ENCODE measurements at regions not wholly inside any gene's neighbourhood (a gene's known extent, or its start where the extent isn't known, plus 50 kb on each side); places are given as distances from the start of the nearest gene placed in this dataset.
"Not testable (repeated sequence)": the region's sequence is repeated elsewhere in the genome, so short reads cannot be mapped to it uniquely, and the experiment has no call there.

DNA sequence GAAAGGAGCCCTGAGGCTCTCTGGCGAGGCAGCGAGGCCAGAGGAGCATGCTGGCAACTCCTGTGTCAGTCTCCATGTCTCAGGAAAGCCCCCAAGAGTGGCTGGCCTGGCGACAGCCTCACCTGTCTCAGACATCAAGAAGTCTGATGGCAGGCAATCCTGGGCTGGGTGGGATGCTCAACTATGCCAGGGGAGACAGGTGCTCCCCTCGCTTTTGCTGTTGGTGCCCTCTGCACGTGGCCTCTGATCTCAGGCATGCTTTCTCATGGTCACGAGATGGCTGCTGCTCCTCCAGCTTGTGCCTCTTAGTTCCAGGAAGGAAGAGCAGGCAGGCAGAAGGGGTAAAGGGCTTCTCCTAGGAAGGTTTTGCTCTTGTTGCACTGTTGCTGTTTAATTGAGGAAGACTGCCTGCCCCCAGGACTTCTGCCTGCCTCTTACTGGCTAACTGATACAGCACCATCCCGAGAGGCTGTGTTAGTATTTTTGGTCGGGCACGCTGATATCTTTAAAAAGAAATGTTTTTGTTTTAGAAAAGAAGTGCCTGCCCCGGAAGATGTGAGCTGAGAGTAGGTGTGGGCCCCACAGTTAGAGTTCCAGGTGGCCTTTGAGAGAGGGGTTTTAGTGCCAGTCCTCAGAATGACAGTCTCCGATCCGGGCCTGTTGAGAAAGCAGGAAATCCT, 344.8 kb upstream of the HS6ST1 start:
- no peak for DNase-seq
- no peak overlapping the region for H3K27ac Mint-ChIP-seq
- no peaks in the 10 kb centered on the region for H3K36me3 Mint-ChIP-seq (ENCODE audit: insufficient read depth in 2 of 2)
- no peaks in the 10 kb centered on the region for H3K9me3 Mint-ChIP-seq
- peaks cover 14% of the 10 kb centered on the region for H3K27me3 Mint-ChIP-seq (ENCODE audit: low read depth)
- no peak for ATAC-seq (replicated peaks in 1 of 2)
- H3K4me3 Mint-ChIP-seq = no peak overlapping the region
- no peaks in the 10 kb centered on the region for H3K4me1 Mint-ChIP-seq (ENCODE audit: low read depth)

DNA sequence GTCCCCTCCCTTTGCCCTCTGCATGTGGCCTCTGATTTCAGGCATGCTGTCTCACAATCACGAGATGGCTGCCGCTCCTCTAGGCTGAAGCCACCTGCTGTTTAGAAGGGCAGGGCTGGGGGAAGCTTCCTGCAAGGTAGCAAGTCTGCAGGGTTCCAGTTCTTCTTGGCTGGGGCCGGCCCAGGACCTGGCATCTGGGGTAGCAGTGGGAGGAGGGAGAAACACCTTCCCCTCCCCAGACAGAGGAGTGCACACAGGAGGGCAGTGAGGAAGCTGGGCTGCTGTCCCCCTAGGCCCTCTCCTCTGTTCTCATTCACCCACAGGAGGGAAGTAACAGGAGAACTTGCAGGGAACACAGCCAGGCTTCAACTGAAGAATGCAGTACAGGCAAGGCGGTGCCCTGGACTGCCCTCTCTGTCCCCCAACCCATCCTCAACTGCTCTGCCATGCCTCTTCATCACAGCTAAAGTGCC, 345.9 kb upstream of the HS6ST1 start:
- Mint-ChIP-seq H3K4me3 (no peak overlapping the region), H3K27ac (no peak overlapping the region), H3K4me1 (ENCODE audit: low read depth) (no peaks in the 10 kb centered on the region), H3K9me3 (no peaks in the 10 kb centered on the region), H3K36me3 (ENCODE audit: insufficient read depth in 2 of 2) (no peaks in the 10 kb centered on the region), H3K27me3 (ENCODE audit: low read depth) (peaks cover 14% of the 10 kb centered on the region)
- ATAC-seq (replicated peaks in 1 of 2) (no peak), DNase-seq (no peak)

DNA sequence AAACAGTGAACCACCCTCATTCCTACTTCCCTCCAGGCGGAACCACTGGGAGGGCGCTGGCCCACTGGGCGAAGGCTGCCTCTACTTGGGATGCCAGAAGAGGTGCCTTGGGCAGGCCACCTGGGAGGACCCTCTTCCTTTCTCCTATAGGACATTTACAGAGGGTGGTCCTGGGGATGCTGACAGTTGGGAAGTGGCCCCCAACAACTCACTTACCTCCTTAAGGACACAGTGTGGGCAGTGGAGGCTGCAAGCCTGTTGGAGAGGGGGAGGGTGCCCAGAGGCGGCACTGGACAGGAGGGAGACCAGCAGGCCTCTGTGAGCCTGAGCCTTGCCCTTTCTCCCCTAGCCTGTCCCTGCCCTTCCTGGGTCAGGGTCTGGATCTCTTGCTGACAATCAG, 346.4 kb upstream of the HS6ST1 start:
- Mint-ChIP-seq H3K27ac (no peak overlapping the region), H3K9me3 (no peaks in the 10 kb centered on the region), H3K27me3 (ENCODE audit: low read depth) (peaks cover 14% of the 10 kb centered on the region), H3K36me3 (ENCODE audit: insufficient read depth in 2 of 2) (no peaks in the 10 kb centered on the region), H3K4me3 (no peak overlapping the region), H3K4me1 (ENCODE audit: low read depth) (no peaks in the 10 kb centered on the region)
- DNase-seq (no peak), ATAC-seq (replicated peaks in 1 of 2) (no peak)

DNA sequence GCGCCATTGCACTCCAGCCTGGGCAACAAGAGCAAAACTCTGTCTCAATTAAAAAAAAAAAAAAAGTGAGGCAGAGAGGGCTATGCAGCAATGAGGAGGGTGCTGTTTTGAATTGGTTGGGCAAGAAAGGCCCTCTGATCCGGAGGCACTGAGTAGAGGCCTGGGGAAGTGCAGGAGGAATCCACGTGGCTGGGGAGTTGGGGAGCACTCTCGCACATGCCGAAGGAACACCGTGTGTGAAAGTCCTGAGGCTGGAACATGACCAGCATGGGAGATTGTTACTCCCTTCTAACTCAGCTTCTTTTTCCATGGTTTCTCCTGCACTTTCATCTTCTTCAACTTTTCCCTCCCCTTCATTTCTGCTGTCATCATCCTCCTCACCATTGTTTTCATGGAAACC, 347.9 kb upstream of the HS6ST1 start:
- H3K27me3 Mint-ChIP-seq (ENCODE audit: low read depth) = peaks cover 14% of the 10 kb centered on the region
- ATAC-seq (replicated peaks in 1 of 2) (no peak), DNase-seq (no peak)
- no peaks in the 10 kb centered on the region for H3K4me1 Mint-ChIP-seq (ENCODE audit: low read depth)
- no peaks in the 10 kb centered on the region for H3K9me3 Mint-ChIP-seq
- no peak overlapping the region for H3K4me3 Mint-ChIP-seq
- no peak overlapping the region for H3K27ac Mint-ChIP-seq
- H3K36me3 Mint-ChIP-seq (ENCODE audit: insufficient read depth in 2 of 2) = no peaks in the 10 kb centered on the region

DNA sequence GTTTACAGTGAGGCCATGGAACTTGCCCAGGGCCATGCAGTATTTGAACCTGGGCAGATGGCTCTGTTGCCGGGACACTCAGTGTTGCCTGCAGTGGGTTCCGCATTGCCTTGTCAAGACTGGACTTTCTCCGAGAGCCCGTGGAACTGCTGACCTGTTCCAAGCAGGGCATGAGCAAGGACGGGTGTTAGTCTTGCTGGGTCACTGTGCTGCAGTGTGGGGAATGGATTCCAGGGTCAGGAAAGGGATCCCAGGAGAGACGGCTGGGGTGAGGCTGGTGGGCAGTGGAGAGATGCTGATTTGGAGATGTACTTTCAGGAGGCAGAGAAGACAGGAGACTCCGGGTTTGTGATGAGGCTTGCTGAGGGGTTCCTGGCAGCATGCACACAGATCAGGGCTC, 348.7 kb upstream of the HS6ST1 start:
- DNase-seq (no peak), ATAC-seq (replicated peaks in 1 of 2) (no peak)
- peaks cover 14% of the 10 kb centered on the region for H3K27me3 Mint-ChIP-seq (ENCODE audit: low read depth)
- no peaks in the 10 kb centered on the region for H3K4me1 Mint-ChIP-seq (ENCODE audit: low read depth)
- no peak overlapping the region for H3K4me3 Mint-ChIP-seq
- no peak overlapping the region for H3K27ac Mint-ChIP-seq
- no peaks in the 10 kb centered on the region for H3K9me3 Mint-ChIP-seq
- H3K36me3 Mint-ChIP-seq (ENCODE audit: insufficient read depth in 2 of 2) = no peaks in the 10 kb centered on the region

DNA sequence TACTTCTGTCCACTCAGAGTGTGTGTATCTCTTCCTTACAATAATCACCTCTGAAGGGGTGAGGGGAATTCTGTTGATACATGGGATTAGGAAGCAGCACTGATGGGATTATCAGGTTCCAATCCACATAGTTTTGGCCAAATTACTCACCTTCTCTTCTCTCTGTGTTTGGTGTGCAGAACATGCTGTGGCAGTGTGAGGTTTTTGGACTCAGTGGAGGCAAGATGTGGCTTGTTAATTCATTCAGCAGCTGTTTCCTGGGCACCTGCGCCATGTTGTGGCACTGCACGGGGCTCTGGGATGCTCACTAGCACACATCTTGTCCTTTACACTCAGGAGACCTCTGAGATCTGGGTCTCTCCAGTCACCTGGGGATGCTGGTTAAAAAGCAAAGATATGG, 350.3 kb upstream of the HS6ST1 start:
- H3K4me1 Mint-ChIP-seq (ENCODE audit: low read depth) = no peaks in the 10 kb centered on the region
- no peak for DNase-seq
- peaks cover 7% of the 10 kb centered on the region for H3K27me3 Mint-ChIP-seq (ENCODE audit: low read depth)
- H3K9me3 Mint-ChIP-seq = no peaks in the 10 kb centered on the region
- no peak overlapping the region for H3K4me3 Mint-ChIP-seq
- no peak overlapping the region for H3K27ac Mint-ChIP-seq
- no peaks in the 10 kb centered on the region for H3K36me3 Mint-ChIP-seq (ENCODE audit: insufficient read depth in 2 of 2)
- no peak for ATAC-seq (replicated peaks in 1 of 2)

DNA sequence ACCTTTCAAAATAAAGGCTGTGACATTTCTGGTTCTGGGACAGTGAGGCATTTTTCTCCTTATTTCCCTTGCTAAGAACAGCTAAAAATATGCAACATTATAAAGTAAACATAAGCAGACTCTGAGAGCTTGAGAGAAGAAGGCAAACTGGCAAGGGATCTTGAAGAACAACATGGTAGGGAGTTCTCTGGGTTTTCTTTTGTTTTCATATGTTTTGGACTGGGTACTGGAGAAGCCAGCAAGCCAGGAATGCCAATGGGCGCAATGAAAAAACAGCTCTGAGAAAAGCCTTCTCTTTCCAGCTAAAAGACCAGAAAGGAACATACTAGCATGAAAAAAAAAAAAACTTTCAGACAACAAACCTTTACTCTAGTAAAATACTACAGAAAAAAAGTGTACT, 351.4 kb upstream of the HS6ST1 start:
- Mint-ChIP-seq H3K9me3 (no peaks in the 10 kb centered on the region), H3K27ac (no peak overlapping the region), H3K4me1 (ENCODE audit: low read depth) (no peaks in the 10 kb centered on the region), H3K4me3 (no peak overlapping the region), H3K27me3 (ENCODE audit: low read depth) (peaks cover 7% of the 10 kb centered on the region), H3K36me3 (ENCODE audit: insufficient read depth in 2 of 2) (no peaks in the 10 kb centered on the region)
- ATAC-seq (replicated peaks in 1 of 2) = no peak
- DNase-seq = no peak

- H3K4me3 Mint-ChIP-seq; H3K27ac Mint-ChIP-seq; H3K27me3 Mint-ChIP-seq (ENCODE audit: low read depth); H3K36me3 Mint-ChIP-seq (ENCODE audit: insufficient read depth in 2 of 2); ATAC-seq (replicated peaks in 1 of 2); H3K4me1 Mint-ChIP-seq (ENCODE audit: low read depth); H3K9me3 Mint-ChIP-seq; DNase-seq: not testable (repeated sequence)
Measured at GRCh38 chr2:128671981-128672757, 353.5 kb upstream of the HS6ST1 start.

DNA sequence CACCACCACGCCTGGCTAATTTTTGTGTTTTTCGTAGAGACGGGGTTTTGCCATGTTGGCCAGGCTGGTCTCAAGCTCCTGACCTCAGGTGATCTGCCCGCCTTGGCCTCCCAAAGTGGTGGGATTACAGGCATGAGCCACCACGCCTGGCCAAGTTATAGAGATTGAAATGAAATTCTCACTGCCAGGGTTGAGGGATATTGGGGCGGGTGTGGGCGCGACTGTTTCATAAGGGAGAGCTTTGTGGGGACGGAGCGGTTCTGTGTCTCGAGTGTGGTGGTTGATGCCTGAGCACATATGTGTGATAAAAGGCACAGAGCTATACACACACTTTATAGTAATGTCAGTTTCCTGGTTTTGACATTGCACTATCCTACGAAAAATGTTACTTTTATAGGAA, 361.0 kb upstream of the HS6ST1 start:
- not testable (repeated sequence) for H3K9me3 Mint-ChIP-seq; H3K4me3 Mint-ChIP-seq; H3K27ac Mint-ChIP-seq; H3K36me3 Mint-ChIP-seq (ENCODE audit: insufficient read depth in 2 of 2); DNase-seq; H3K27me3 Mint-ChIP-seq (ENCODE audit: low read depth); ATAC-seq (replicated peaks in 1 of 2); H3K4me1 Mint-ChIP-seq (ENCODE audit: low read depth)

DNA sequence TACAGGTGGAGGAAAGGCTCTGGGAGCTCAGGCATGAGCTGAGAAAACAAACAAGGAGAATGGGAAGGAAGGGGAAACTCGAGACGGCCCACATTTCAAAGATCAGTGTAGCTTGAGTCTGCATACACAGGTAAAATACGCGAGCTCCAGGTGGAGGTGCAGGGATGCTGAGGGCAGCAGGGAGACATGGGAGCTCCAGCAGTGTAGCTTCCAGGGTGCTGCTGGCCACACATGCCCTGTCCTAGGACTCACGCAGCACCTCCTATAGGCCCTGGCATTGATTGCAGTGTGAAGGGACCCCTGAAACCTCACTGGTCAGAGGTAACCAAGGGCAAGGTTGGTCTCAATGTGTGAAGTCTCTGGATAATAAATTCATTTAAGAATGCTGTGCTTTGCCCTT, 362.8 kb upstream of the HS6ST1 start:
- Mint-ChIP-seq H3K4me3 (no peak overlapping the region), H3K36me3 (ENCODE audit: insufficient read depth in 2 of 2) (no peaks in the 10 kb centered on the region), H3K9me3 (no peaks in the 10 kb centered on the region), H3K27ac (no peak overlapping the region), H3K27me3 (ENCODE audit: low read depth) (no peaks in the 10 kb centered on the region), H3K4me1 (ENCODE audit: low read depth) (peaks cover 4% of the 10 kb centered on the region)
- ATAC-seq (replicated peaks in 1 of 2) = no peak
- no peak for DNase-seq

DNA sequence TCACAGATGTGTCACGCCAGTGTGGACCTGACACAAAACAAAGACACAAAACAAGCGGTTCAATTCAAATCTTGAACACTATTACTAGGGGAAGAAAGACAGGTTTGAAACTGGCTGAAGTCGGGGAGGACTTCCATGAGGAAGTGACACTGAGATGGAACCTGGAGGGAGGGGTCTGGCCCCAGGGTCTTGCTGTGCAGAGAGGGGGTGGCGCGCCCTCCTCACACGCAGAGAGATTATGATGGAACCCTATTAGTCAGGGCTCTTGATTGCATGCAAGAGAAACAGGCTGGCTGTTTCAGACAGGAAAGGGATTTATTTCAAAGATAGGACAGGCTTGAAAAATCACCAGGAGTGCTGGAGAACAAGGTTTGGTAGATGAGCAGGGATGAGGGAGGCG, 363.6 kb upstream of the HS6ST1 start:
- no peaks in the 10 kb centered on the region for H3K9me3 Mint-ChIP-seq
- H3K27ac Mint-ChIP-seq = no peak overlapping the region
- ATAC-seq (replicated peaks in 1 of 2) (no peak), DNase-seq (no peak)
- no peaks in the 10 kb centered on the region for H3K27me3 Mint-ChIP-seq (ENCODE audit: low read depth)
- no peak overlapping the region for H3K4me3 Mint-ChIP-seq
- H3K36me3 Mint-ChIP-seq (ENCODE audit: insufficient read depth in 2 of 2) = no peaks in the 10 kb centered on the region
- peaks cover 4% of the 10 kb centered on the region for H3K4me1 Mint-ChIP-seq (ENCODE audit: low read depth)

DNA sequence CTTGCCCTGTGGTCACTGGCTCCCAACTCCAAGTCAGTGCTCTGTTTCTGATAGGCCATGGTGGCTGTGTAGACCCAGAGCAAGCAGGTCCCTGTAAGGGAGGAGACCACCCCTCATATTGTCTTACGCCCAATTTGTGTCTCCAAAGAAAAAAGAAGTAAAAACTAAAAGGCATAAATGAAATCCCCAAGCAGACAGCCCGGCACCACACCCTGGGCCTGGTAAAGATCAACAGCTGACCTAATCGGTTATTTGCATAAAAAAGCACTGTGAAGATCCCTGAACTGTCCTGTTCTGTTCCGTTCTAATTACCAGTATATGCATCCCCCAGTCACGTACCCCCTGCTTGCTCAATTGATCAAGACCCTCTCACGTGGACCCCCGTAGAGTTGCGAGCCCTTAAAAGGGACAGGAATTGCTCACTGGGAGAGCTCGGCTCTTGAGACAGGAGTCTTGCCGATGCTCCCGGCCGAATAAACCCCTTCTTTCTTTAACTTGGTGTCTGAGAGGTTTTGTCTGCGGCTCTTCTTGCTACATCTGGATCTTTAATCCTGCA, 364.1 kb upstream of the HS6ST1 start:
- Mint-ChIP-seq H3K4me3 (no peak overlapping the region), H3K4me1 (ENCODE audit: low read depth) (peaks cover 4% of the 10 kb centered on the region), H3K27ac (no peak overlapping the region), H3K36me3 (ENCODE audit: insufficient read depth in 2 of 2) (no peaks in the 10 kb centered on the region), H3K9me3 (no peaks in the 10 kb centered on the region), H3K27me3 (ENCODE audit: low read depth) (no peaks in the 10 kb centered on the region)
- no peak for ATAC-seq (replicated peaks in 1 of 2)
- no peak for DNase-seq

- no peaks in the 10 kb centered on the region for H3K27me3 Mint-ChIP-seq (ENCODE audit: low read depth)
- H3K4me3 Mint-ChIP-seq = no peak overlapping the region
- no peaks in the 10 kb centered on the region for H3K9me3 Mint-ChIP-seq
- H3K27ac Mint-ChIP-seq = no peak overlapping the region
- ATAC-seq (replicated peaks in 1 of 2) = no peak
- no peaks in the 10 kb centered on the region for H3K36me3 Mint-ChIP-seq (ENCODE audit: insufficient read depth in 2 of 2)
- DNase-seq = no peak
- peaks cover 4% of the 10 kb centered on the region for H3K4me1 Mint-ChIP-seq (ENCODE audit: low read depth)
Measured at GRCh38 chr2:128684523-128684922, 365.9 kb upstream of the HS6ST1 start.
